Muscle of leg (tissue), 3 donors: ENCODE measurements at regions not wholly inside any gene's neighbourhood (a gene's known extent, or its start where the extent isn't known, plus 50 kb on each side); places are given as distances from the start of the nearest gene placed in this dataset.
"Not testable (repeated sequence)": the region's sequence is repeated elsewhere in the genome, so short reads cannot be mapped to it uniquely, and the experiment has no call there.

Source experiments
- DNase-seq: peaks from one replicate; pipeline ENCODE4 v3.0.0; 2013
- H3K27ac ChIP-seq: one replicate; pipeline ENCODE4 v1.5.1; 2013; ENCODE audit warnings: mild to moderate bottlenecking, low read length, control low read depth
- H3K27me3 ChIP-seq: one replicate; pipeline ENCODE4 v1.6.1; 2013; ENCODE audit warnings: low read length; ENCODE audit not compliant: control insufficient read depth, insufficient read depth
- H3K36me3 ChIP-seq: one replicate; pipeline ENCODE4 v1.6.1; 2013; ENCODE audit warnings: low read length; ENCODE audit not compliant: control insufficient read depth, insufficient read depth
- H3K4me1 ChIP-seq: one replicate; pipeline ENCODE4 v1.6.1; 2013; ENCODE audit warnings: low read length; ENCODE audit not compliant: control insufficient read depth, insufficient read depth
- H3K4me3 ChIP-seq: one replicate; pipeline ENCODE4 v1.5.1; 2013; ENCODE audit warnings: low read length, control low read depth
- H3K9me3 ChIP-seq: replicated peaks from 2 replicates; pipeline ENCODE4 v1.6.1; 2013; ENCODE audit warnings: low read depth, low read length; ENCODE audit not compliant: control insufficient read depth
- WGBS: methylation state at CpG from one replicate; pipeline ENCODE4 v1.1.5; 2013; ENCODE audit warnings: missing lambda C conversion rate; ENCODE audit not compliant: insufficient coverage; 5-methylcytosine and 5-hydroxymethylcytosine counted together

DNA sequence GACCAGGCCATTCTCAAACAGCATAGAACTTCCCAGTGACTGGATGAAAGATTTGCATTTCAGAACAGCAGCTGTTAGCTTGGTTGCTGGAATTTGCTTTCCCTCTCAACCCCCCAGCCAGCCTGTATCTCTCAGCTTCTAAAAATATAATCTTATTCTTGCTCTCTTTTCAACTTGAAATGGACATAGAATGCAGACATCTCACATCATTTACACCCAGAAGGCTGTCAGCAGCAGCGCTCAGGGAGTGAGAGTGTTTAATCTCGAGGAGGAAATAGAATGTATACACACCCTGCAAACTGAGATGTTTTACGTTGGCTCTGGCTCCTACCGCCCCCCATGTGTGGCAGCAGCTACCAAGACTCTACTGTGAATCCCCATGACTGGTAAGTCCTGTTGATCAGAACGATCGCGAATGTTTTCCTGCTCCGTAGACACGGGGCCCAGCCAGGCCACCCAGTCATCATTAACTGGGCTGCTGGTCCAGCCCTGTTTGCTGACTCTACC is 163.4 kb upstream of the SLC24A3 start:
- peaks cover 28% of the 10 kb centered on the region for H3K4me1 ChIP-seq
- no peaks in the 10 kb centered on the region for H3K27me3 ChIP-seq
- peak; percentile 30 for DNase-seq
- no peaks in the 10 kb centered on the region for H3K9me3 ChIP-seq
- 34% methylated on average over 3 of the region's 9 CpGs for WGBS
- H3K27ac ChIP-seq, result peak overlapping the region; percentile 43
- H3K4me3 ChIP-seq, result no peak overlapping the region
- no peaks in the 10 kb centered on the region for H3K36me3 ChIP-seq

- 77% methylated on average over 3 of the region's 7 CpGs for WGBS
- H3K27ac ChIP-seq, result peak overlapping the region; percentile 43
- H3K27me3 ChIP-seq, result no peaks in the 10 kb centered on the region
- peaks cover 28% of the 10 kb centered on the region for H3K4me1 ChIP-seq
- no peaks in the 10 kb centered on the region for H3K9me3 ChIP-seq
- peak; percentile 38 for DNase-seq
- H3K4me3 ChIP-seq, result no peak overlapping the region
- no peaks in the 10 kb centered on the region for H3K36me3 ChIP-seq
Observed at GRCh38 chr20:19049514-19049913, 162.9 kb upstream of the SLC24A3 start.

GRCh38 chr20:19056909-19057308 is 155.5 kb upstream of the SLC24A3 start:
- no peaks in the 10 kb centered on the region for H3K36me3 ChIP-seq
- 63% methylated on average over 2 of the region's 3 CpGs for WGBS
- no peaks in the 10 kb centered on the region for H3K27me3 ChIP-seq
- DNase-seq, result no peak
- H3K4me3 ChIP-seq, result no peak overlapping the region
- H3K27ac ChIP-seq, result no peak overlapping the region
- peaks cover 3% of the 10 kb centered on the region for H3K9me3 ChIP-seq
- H3K4me1 ChIP-seq, result no peaks in the 10 kb centered on the region

GRCh38 chr20:19064788-19065187 is 147.7 kb upstream of the SLC24A3 start:
- not testable (repeated sequence) for H3K4me3 ChIP-seq, DNase-seq, H3K27me3 ChIP-seq, H3K36me3 ChIP-seq, H3K4me1 ChIP-seq, H3K27ac ChIP-seq
- 96% methylated on average over 4 of the region's 4 CpGs for WGBS
- H3K9me3 ChIP-seq, result peaks cover 22% of the 10 kb centered on the region

DNA sequence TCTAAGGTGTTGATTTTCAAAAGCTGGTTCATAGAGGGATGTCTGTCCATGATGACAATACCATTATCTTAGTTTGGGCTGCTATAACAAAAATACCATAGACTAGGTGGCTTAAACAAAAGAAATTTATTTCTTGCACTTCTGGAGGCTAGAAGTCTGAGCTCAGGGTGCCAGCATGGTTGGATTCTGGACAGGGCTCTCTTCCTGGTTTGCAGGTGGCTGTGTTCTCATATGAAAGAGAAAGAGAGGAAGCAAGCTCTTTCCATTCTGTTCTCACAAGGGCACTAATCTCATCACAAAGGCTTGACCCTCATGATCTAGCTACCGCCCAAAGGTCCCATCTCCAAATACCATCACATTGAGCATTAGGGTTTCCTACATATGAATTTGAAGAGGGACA is 144.5 kb upstream of the SLC24A3 start:
- H3K36me3 ChIP-seq, result no peaks in the 10 kb centered on the region

DNA sequence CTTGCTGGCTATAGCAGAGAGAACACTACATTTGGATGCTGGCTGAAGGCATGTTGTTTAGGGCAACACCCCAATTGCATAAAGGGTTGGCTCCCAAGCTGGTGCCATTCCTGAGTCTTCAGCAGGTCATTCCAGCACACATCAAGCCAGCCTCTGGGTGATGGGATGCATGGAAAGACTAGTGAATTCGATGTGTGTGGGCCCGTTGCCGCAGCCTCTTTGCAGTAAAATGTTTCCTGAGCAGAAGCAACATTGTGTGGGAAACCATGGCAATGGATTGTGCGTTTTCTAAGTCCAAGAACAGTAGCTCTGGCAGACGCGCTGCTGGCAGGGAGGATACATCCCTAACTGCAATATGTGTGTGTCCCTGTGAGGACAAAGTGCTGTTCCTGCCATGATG is 142.4 kb upstream of the SLC24A3 start:
- no peak for DNase-seq
- H3K36me3 ChIP-seq, result no peaks in the 10 kb centered on the region
- WGBS, result 71% methylated on average over 6 of the region's 6 CpGs
- no peak overlapping the region for H3K4me3 ChIP-seq
- H3K9me3 ChIP-seq, result peaks cover 15% of the 10 kb centered on the region
- H3K27me3 ChIP-seq, result no peaks in the 10 kb centered on the region
- no peaks in the 10 kb centered on the region for H3K4me1 ChIP-seq
- H3K27ac ChIP-seq, result no peak overlapping the region

More for the DNA sequence above, 144.5 kb upstream of the SLC24A3 start:
- no peak for DNase-seq
- Histone ChIP-seq H3K27me3 (no peaks in the 10 kb centered on the region), H3K4me3 (no peak overlapping the region), H3K27ac (no peak overlapping the region), H3K4me1 (no peaks in the 10 kb centered on the region), H3K9me3 (peaks cover 20% of the 10 kb centered on the region)
- no CpG with 5 or more reads among the region's 1 CpG for WGBS

- no CpG with 5 or more reads among the region's 3 CpGs for WGBS
- H3K27ac ChIP-seq, result no peak overlapping the region
Observed at GRCh38 chr20:19070681-19071445, 141.6 kb upstream of the SLC24A3 start.

DNA sequence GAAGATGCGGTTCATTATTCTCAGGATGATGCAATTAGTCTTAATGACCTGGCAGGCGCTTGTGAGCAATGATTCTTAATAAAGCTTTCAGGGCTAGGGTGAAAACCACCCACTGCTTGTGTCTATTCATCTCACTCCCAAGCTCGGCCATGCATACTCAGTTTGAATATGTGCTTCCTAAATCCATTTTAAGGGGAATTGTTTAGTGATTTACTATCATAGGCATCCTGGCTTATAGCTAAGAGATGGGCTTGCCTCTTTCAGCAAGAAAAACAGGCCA is 141.1 kb upstream of the SLC24A3 start:
- DNase-seq, result no peak
- Histone ChIP-seq H3K4me1 (no peaks in the 10 kb centered on the region), H3K9me3 (peaks cover 7% of the 10 kb centered on the region), H3K36me3 (no peaks in the 10 kb centered on the region), H3K4me3 (no peak overlapping the region), H3K27me3 (no peaks in the 10 kb centered on the region), H3K27ac (no peak overlapping the region)
- no CpG with 5 or more reads among the region's 3 CpGs for WGBS

More at GRCh38 chr20:19070681-19071445, 141.6 kb upstream of the SLC24A3 start:
- DNase-seq, result no peak
- H3K36me3 ChIP-seq, result no peaks in the 10 kb centered on the region
- H3K4me1 ChIP-seq, result no peaks in the 10 kb centered on the region
- peaks cover 9% of the 10 kb centered on the region for H3K9me3 ChIP-seq
- H3K27me3 ChIP-seq, result no peaks in the 10 kb centered on the region
- no peak overlapping the region for H3K4me3 ChIP-seq

- Histone ChIP-seq H3K4me3 (no peak overlapping the region), H3K36me3 (no peaks in the 10 kb centered on the region), H3K27ac (no peak overlapping the region), H3K9me3 (peaks cover 3% of the 10 kb centered on the region), H3K4me1 (no peaks in the 10 kb centered on the region), H3K27me3 (no peaks in the 10 kb centered on the region)
- no peak for DNase-seq
- WGBS, result 57% methylated on average over 1 of the region's 2 CpGs
Observed at GRCh38 chr20:19071902-19072498, 140.4 kb upstream of the SLC24A3 start.

DNA sequence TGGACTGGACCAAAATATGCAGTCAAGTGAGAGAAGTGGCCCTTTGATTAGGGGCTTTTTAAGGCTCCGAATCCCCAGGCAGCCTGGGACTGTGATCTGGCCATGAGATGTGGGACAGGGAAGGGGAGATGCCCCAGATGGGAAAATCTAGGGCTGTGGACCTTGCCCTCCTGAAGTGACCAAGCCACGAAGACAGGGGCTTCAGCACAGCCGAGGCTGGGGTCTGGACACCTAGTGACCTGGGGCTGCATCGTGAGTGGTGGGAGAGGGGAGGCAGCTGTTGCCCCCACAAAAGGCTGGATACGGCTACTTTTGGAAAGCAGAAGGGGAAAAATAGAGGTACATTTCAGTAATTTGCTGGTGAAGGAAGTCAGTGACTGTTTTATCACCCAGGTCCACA is 139.5 kb upstream of the SLC24A3 start:
- 80% methylated on average over 5 of the region's 5 CpGs for whole genome bisulfite sequencing
- DNase-seq, result no peak
- peaks cover 2% of the 10 kb centered on the region for H3K9me3 ChIP-seq
- H3K4me3 ChIP-seq, result no peak overlapping the region
- no peaks in the 10 kb centered on the region for H3K36me3 ChIP-seq
- H3K27ac ChIP-seq, result no peak overlapping the region
- H3K4me1 ChIP-seq, result no peaks in the 10 kb centered on the region
- no peaks in the 10 kb centered on the region for H3K27me3 ChIP-seq
